GM21381 (cell line): ENCODE measurements at regions not wholly inside any gene's neighbourhood (a gene's known extent, or its start where the extent isn't known, plus 50 kb on each side); places are given as distances from the start of the nearest gene placed in this dataset.

Experiments
- ATAC-seq: cut with Tn5 transposase; IDR thresholded peaks from one replicate; pipeline ENCODE4 v1.9.1; 2021; ENCODE audit warnings: mild to moderate bottlenecking, moderate library complexity; ENCODE audit not compliant: unreplicated experiment

DNA sequence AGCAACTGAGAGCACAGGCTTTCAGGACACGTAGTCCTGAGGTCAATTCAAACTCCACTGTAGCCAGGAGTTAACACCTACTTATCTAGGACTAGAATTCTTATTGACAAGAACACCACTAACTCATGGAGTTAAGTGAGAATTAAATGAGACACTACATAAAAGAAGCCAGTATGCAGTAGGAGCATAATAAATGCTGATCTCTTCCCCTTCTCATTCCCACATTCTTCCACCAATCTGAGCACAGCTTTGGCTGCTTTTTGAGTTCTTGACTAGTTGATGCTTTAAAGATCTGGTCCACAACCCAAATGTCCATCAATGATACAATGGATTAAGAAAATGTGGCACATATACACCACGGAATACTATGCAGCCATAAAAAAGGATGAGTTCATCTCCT, 55.2 kb downstream of the TTC32 start:
- no peak for ATAC-seq

DNA sequence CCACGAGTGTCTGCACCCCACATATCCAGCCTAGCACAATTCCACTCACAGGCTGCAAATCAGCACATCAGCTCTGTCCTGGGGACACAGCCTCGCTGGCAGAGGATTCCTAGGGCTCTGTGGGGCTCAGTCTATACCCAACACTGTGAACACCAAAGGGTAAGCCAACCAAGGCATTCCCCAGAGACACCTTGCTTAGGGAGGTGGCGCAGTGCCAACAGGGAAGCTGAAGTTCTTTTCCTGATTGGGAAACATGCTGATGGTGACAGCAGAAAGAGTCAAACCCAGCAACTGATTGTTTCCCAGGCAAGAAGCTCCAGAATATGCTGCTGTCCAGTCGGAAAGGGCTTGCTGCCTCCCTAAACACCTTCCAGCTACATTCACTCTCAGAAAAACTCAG, 55.8 kb downstream of the TTC32 start:
- no peak for ATAC-seq

DNA sequence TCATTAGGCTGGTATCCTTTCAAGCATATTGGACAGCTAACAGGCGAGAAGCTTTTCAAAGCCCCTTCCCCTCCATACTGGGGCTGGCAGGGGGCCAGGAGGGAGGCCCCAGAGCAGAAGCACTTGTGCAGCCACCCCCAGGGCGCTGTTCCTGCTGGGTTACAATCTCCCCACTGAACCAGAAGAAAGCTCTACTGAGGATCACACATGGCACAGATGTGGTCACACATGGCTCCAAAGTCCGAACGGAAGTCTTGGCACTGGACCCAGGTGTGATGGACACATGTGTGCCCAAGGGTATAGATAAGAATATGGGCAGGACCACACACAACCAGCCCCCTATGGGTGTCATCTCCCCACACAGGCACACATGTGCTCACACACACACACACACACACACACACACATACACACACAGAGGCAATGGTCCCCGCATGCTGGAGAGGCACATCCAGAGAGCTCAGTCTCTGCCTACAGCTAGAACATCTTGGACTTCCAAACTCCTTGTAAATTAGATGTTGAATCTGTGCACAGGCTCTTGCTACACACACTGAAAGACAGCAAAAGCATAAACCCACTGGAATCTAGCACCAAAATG, 56.4 kb downstream of the TTC32 start:
- ATAC-seq: no peak

DNA sequence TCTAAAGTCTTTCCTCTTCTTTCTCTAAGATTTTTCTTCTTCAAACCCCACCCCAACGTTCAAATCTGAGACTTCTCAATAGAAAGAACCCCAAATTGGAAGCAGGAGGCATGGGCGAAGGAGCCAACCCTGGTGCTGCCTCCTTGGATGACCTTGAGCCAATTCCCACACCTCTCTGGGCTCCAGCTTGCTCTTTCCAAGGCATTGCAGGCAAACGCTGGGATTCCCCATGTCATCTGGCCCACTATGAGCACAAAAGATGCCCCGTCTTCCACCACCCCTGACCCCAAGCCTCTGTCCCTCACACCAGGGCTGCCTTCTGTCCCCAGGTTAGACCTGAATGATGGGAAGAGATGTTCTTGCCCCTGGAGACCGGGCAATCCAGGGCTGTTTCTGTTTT, 57.0 kb downstream of the TTC32 start:
- no peak for ATAC-seq

DNA sequence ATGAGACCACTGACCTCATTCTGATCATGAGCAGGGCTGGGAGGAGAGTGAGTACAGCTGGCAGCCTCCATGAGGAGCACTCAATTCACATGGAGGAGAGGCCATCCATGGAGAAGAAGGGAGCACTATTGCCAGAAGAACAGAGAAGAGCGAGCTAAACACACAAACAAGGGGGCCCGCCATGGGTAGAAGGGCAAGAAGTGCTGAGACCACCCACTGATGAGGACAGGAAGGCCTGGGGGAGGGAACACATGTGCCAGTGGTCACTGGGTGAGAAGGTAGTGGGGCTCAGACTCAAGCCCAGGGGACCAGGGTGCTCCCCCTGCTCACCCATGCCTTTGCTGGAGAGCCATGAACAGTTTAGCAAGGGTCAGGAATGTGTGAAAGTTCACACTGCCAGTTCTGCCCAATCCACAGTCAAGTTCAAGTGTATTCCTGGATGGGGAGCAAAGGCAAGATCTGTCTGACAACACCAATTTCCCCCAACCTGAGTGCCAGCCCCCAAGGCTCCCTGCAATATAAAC, 57.7 kb downstream of the TTC32 start:
- no peak for ATAC-seq

DNA sequence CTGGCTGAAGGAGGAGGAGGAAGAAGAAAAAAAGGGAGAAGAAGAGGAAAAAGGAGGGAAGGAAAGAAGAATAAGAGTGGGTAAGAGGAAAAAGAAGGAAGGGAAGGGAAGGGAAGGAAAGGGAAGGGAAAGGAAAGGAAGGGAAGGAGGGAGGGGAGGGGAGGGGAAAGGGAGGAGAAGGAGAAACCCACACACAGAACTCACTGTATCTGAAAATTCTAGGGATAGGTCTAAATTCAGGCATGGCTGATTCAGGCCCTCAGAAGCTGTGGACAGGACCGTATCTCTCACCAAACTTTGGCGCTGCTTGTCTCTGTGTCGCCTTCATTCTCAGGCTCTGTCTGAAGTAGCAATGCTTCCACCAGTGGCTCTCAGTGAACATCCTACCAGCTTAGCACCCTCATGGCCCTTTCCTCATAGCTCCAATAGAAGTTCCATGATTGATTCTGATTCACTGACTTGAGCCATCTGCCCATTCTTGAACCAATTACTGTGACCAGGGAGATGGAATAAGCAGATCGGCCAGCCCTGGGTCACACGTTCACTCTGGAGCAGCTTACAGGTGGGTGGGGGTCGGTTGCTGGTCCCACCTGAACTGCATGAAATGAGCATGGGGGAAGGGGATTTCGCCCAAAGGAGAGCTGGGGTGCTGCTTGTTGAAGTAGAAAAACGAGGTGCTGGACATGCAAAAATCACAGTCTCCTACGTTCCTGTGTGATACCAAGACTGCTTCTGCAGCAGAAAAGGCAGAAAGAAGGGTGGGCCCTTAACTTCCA, 59.7 kb downstream of the TTC32 start:
- ATAC-seq: no peak

DNA sequence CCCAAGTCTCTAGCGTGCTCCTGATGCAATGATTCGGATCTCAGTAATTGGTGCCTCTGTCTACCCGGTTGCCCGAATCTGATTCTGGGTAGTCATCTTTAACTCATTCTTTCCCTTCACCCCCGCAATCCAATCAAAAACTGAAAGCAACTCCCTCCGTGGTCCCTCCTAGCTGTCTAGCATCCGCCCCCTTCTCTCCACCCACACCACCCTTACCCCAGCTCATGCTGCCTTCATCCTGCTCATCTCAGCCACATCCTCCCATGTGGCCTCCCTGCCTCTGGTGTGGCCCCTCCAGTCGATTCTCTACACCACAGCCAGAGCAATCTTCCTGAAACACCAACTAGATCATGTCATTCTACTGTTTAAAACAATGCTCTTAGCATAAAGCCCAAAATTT, 62.3 kb downstream of the TTC32 start:
- no peak for ATAC-seq

DNA sequence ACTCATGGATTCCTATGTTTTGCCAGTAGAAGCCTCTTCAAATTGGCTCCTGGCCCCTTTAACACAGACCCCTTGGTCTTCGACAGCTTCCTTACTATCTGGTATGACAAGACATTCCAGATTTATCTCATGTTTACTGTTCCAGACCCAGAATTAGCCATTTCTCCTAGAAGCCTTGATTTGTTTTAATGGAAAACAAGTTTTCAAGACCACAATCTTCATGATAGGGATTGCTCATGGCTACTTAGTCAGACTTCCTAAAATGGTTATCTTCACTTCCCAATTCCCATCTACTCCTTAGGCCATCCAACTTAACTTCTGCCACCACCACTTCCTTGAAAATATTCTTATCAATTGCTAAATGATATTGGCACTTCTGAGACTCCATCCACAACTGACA, 63.2 kb downstream of the TTC32 start:
- no peak for ATAC-seq

DNA sequence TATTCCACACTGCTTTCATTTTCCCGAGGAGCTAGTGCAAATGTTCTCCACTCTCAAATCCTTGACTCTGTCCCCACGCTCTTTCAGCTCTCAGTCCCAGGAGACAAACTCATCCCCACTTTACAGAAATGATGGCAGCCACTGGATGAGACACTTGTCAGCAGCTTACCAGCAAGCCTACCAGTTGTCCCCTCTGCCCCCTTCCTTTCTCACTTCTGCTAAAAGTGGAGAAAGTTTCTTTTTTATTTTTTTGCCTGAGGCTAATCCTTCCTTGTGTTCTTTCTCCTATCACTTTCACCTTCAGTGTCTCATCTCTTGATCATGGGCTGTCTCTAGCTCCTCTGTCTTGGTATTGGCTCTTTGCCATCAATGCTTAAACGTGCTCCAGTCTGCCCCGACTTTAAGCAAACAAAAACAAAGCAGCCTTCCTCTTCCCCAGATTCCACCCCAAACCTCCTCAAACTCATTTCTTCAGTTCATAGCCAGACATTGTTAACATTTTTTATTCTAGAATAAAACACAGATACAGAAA, 64.5 kb downstream of the TTC32 start:
- ATAC-seq: no peak

DNA sequence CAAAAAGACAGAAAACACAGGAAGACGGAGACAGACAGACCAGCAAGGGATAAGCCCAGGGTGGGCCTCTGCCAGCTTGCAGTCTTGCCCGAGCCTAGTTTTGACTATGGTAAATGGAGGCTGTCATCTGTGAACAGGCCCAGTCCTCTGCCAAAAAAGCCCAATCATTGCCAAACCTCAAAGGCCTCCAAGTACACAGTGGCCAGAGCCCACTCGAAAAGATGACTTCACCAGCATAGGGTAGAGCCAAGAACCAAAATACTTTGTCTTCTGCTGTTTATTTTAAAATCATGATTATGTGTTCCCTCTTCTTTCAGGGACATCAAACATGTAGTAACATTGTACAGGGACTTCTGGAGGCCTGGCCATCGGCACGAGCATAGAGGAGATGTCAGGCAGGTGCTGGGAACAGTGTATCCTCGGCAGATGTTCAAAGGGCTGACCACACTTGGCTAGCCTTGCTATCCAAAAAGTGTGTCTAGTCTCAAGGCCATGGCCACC, 66.0 kb downstream of the TTC32 start:
- ATAC-seq: no peak

DNA sequence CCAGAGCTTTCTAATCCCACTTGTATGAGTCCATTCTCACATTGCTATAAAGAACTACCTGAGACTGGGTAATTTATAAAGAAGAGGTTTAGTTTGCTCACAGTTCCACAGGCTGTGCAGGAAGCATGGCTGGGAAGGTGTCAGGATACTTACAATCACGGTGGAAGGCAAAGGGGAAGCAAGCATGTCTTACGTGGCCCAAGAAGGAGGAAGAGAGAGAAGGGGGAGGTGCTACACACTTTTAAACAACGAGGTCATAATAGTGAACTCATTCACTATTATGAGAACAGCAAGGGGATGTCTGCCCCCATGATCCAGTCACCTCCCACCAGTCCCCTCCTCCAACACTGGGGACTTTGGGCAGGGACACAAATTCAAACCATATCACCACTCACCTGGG, 67.8 kb downstream of the TTC32 start:
- ATAC-seq: no peak

DNA sequence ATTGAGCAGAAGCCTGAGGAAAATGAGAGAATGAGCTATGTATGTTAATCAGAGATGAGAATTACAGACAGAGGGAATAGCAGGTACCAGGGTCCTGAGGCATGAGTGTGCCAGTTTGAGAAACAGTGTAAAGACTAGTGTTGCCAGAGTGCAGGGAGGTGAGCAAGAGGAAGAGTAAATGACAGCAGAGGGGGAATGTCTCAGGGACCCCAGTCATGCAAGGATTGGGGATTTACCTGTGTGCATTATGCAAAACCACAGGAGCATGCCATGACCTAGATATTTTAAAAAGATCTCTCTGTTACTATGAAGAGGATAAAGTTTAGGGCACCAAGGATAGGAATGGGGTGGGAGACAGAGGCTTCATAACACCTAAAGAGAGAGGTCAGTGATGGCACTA, 72.1 kb downstream of the TTC32 start:
- ATAC-seq: no peak

DNA sequence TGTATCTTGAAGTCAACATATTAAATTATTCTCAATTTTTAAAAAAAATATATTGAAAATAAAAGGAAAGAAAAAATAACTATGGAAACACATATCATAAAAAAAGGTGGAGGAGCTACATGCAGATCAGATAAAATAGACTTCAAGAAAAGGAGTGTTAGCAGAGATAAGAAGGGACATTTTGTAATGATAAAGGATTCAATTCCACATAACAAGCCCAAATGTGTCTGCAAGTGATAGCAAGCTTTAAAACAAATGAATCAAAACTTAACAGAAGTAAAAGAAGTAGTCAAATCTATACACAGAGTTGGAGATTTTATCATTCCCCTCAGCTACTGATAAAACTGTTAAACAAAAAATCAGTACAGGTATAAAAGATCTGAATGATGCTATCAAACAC, 74.9 kb downstream of the TTC32 start:
- no peak for ATAC-seq

DNA sequence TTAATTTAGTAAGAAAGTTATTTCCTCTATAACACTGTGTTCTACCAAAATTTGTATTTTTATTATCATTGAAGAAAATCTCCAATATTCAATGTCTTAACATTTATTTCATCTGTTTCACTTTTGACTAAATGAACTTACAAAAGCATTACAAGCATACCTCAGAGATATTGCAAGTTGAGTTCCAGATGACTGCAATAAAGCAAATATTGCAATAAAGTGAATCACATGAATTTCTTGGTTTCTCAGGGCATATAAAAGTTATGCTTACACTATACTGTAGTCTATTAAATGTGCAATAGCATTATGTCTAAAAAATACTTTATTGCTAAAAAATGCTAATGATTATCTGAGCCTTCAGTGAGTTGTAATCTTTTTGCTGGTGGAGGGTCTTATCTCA, 78.3 kb downstream of the TTC32 start:
- no peak for ATAC-seq

DNA sequence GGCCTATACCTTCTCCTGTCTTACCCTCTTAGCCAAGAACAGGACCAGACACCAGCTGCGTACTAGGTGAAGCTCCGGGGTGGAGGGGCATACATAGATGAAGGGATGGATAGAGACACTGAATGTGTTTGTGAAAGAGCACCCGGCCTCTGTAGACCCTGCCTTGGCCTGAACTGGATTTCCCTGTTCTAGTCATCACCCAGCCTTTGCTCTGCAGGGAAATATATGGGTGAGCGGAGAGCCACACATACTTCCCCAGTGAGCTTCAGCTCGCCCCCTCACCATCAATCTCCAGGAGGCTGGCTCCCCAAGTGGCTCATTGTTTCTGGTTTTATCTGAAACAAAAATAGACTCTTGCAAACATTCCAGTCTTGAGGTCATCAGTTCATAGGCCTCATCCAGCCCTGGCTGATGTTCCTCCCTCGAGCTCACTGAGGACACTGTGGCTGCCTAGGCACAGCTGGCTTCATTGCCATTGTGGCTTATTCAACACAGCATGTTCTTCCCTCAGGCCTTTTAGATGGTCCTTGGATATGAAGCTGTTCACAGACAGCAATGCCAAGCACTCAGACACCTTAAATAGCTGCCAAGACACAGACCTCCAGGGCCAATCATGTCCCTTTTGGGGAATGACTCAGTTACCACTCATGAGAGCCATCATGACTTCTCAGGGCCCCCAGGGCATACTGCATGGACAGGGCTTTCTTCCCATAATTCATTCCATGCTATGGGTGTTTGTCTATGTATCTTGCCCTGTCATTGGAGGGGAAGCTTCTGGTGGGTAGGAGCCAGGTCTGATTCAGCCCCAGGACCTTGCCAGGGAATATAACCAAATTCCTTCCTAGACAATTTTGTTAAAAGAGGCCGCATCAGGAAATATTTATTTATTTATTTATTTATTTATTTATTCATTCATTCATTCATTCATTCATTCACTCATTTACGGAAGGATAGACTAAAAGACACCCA, 82.4 kb downstream of the TTC32 start:
- ATAC-seq: no peak

DNA sequence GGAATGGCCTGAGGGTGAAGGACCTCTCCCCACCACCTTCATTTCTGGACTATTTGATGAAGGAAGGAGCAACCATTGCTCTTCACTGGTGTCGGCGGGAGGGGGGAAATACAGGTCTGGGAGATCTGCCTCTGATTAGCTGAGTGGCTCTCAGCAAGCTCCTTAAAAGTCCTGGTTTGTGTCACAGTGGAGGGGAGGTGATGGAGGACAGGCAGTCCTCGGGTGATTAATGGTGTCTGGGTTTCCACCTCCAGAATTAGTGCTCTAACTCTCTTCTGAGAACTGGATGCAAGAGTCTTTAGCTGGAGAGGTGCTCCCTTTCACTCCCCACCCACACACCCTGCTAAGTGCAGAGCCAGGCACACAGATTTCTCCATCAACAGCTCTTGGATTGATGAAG, 83.2 kb downstream of the TTC32 start:
- no peak for ATAC-seq

DNA sequence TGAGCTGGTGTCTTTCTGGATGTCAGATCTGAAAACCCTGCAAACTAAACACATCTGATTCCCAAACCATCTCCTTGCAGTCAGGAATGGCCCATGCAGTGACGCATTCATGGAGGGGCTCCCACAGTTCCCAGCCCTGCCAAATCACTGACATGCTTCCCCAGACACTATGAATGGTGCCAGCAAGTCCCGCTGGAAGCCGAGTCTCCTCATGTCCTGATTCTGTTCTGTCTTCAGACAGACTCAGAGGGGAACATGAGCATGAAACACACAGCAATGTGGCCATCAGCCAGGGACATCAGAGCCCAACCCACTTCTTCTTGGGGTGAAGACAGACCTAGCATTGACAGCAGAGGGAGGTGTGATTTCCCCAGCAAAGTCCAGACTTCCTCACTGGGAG, 83.7 kb downstream of the TTC32 start:
- no peak for ATAC-seq

DNA sequence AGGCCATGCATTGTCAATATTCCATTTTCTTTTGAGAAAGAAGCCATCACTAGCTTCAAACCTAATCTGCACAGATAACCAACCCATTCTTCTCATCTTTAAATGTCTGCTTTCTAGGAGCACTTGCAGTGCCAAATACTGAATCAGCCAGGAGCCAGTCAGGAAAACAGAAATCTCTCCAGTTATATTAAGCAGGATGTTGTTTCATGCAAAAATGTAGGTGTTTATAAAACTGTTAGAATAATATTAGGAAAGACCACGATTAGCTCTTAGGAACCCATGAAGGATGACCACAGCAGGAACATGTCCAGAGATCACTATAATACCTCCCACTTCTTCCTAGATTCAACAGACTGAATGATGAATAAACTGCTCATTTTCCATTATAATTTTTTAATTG, 86.0 kb downstream of the TTC32 start:
- ATAC-seq: no peak

DNA sequence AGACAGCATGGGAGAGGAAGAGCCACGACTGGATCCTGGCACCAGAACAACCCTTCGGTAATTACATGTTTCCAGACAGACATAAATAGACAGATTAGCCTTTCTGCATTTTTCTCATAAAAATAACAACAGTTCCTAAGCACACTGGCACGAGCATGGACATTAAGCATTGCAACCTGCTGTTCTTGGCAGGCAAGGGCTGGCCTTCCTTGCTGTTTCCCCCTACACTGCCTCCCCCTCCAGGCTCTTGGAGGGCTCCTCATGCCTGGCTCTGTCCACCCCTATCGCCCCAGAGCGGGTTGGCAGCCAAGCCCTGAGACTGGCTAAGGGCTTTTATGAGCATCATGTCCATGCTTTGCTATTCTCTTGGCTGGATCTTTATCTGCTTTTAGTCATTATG, 89.6 kb downstream of the TTC32 start:
- no peak for ATAC-seq

DNA sequence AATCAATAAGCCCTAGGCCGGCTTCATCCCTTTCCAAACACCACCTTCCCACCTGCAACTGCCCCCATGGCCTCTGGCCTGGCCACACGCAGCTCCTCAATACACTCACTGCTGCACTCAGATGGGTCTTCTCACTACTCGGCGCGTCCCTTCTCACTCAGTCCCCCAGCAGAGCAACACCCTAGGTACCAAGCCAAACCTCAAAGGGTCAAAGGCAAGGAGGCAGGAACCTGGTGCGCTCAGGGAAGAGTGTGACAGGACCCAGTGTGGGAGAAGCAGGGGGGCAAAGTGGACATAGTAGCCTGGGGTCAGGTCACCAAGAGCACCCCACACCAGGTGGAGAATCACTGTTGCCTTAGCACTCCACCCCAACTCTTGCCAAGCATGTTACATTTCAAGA, 90.6 kb downstream of the TTC32 start:
- ATAC-seq: no peak

DNA sequence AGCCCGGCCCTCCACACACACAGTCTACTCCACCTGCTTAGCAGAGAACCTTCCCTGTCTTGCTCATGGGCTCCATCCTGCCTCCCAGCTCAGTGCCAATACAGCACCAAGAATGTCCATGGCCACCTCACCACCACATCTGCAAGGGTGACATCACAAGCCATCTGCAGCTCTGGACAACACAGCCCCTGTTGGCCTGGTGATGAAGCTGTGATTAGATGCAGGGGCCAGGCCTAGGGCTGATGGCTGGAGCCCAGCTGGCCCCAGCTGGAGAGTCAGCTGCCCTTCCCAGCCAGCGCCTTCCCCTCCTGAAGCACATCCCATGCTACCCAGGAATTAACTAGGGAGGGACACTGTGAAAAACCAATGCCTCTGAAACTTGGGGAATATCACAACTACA, 91.1 kb downstream of the TTC32 start:
- ATAC-seq: no peak
